B cell (primary cell): ENCODE measurements at regions not wholly inside any gene's neighbourhood (a gene's known extent, or its start where the extent isn't known, plus 50 kb on each side); places are given as distances from the start of the nearest gene placed in this dataset.

ENCODE experiments used
- ATAC-seq: fragments of 200-7000 bp; cut with Tn5 transposase; one replicate; pipeline ENCODE4 v1.10.0; 2021; ENCODE audit warnings: low read depth, mild to moderate bottlenecking, moderate number of reproducible peaks, moderate library complexity
- CTCF ChIA-PET: fragments of 350-600 bp; sonication (Branson Sonifier 250); formaldehyde crosslinking; loops from one replicate; lab custom pipeline; 2021; ENCODE audit warnings: antibody characterized with exemption, inconsistent platforms; lab: Charles Lee
- POLR2A ChIA-PET: fragments of 350-600 bp; sonication (Branson Sonifier 250); formaldehyde crosslinking; loops from one replicate; lab custom pipeline; 2021; ENCODE audit warnings: antibody characterized with exemption; lab: Charles Lee
- DNase-seq: peaks from one replicate; pipeline ENCODE4 v3.0.0; 2013
- H2AFZ ChIP-seq: 2 replicates; pipeline ENCODE4 v1.6.1; 2012; ENCODE audit warnings: mild to moderate bottlenecking, low read depth, low read length; ENCODE audit not compliant: insufficient read depth, poor library complexity, severe bottlenecking
- H3K27ac ChIP-seq, 2 donors: 1 replicate in 1 of 2; 2 replicates in 1 of 2; pipeline ENCODE4 v1.5.1; 2012 to 2013; ENCODE audit warnings: low read length in 2 of 2, mild to moderate bottlenecking in 2 of 2, moderate library complexity in 1 of 2
- H3K27me3 ChIP-seq, 4 experiments: fragments of 200-600 bp in 1 of 4; sonication (generic) in 1 of 4; replicated peaks in 1 of 4; 1 replicate in 2 of 4; 2 replicates in 2 of 4; pipeline versions ENCODE4 v1.6.1 to v1.7.0; 2013 to 2016; ENCODE audit warnings: low read length in 3 of 4, mild to moderate bottlenecking in 2 of 4, mixed read lengths in 1 of 4, moderate library complexity in 1 of 4; ENCODE audit not compliant: insufficient read depth in 4 of 4, control insufficient read depth in 3 of 4; ENCODE audit errors: control extremely low read depth in 1 of 4
- H3K36me3 ChIP-seq, 2 experiments: replicated peaks in 1 of 2; 1 replicate in 1 of 2; 2 replicates in 1 of 2; pipeline versions ENCODE4 v1.6.1 to v1.7.1; 2013; ENCODE audit warnings: low read length in 1 of 2; ENCODE audit not compliant: insufficient read depth in 2 of 2, control insufficient read depth in 1 of 2; ENCODE audit errors: control extremely low read depth in 1 of 2, extremely low read depth in 1 of 2
- H3K4me1 ChIP-seq, 2 donors: fragments of 200-600 bp in 1 of 2; sonication (generic) in 1 of 2; 1 replicate in 1 of 2; 2 replicates in 1 of 2; pipeline versions ENCODE4 v1.5.1 to v1.6.1; 2013 to 2017; ENCODE audit warnings: low read length in 2 of 2; ENCODE audit not compliant: control insufficient read depth in 2 of 2, insufficient read depth in 2 of 2
- H3K4me2 ChIP-seq: replicated peaks from 2 replicates; pipeline ENCODE3; 2012; ENCODE audit warnings: mild to moderate bottlenecking, low read depth, low read length; ENCODE audit not compliant: poor library complexity, severe bottlenecking
- H3K4me3 ChIP-seq, 5 experiments: fragments of 200-600 bp in 1 of 5; sonication (generic) in 1 of 5; 1 replicate in 3 of 5; 2 replicates in 2 of 5; pipeline versions ENCODE4 v1.5.1 to v1.7.0; 2011 to 2016; ENCODE audit warnings: low read length in 4 of 5, mild to moderate bottlenecking in 4 of 5, low read depth in 2 of 5, control low read depth in 1 of 5, moderate library complexity in 1 of 5; ENCODE audit not compliant: insufficient read depth in 1 of 5; ENCODE audit errors: control extremely low read depth in 1 of 5, extremely low read depth in 1 of 5
- H3K79me2 ChIP-seq: fragments of 200-600 bp; sonication (generic); one replicate; pipeline ENCODE4 v1.6.0; 2016; ENCODE audit warnings: low read length; ENCODE audit not compliant: control insufficient read depth, insufficient read depth
- H3K9ac ChIP-seq: fragments of 200-600 bp; sonication (generic); 2 replicates; pipeline ENCODE4 v1.6.1; 2017; ENCODE audit warnings: mild to moderate bottlenecking, low read length, moderate library complexity
- H3K9me3 ChIP-seq, 3 donors: one replicate each; pipeline versions ENCODE4 v1.6.1 to v1.7.1; 2013; ENCODE audit warnings: low read length in 2 of 3; ENCODE audit not compliant: control insufficient read depth in 2 of 3, insufficient read depth in 1 of 3; ENCODE audit errors: control extremely low read depth in 1 of 3
- H4K20me1 ChIP-seq: 2 replicates; pipeline ENCODE4 v1.6.0; 2012; ENCODE audit warnings: mild to moderate bottlenecking, low read length; ENCODE audit not compliant: insufficient read depth, control insufficient read depth, poor library complexity, severe bottlenecking
- H3K27ac Mint-ChIP-seq: one replicate; pipeline ENCODE4 v1.8.0; 2021; ENCODE audit warnings: mixed read lengths
- H3K27me3 Mint-ChIP-seq: one replicate; pipeline ENCODE4 v1.8.0; 2021; ENCODE audit warnings: mixed read lengths
- H3K4me1 Mint-ChIP-seq: one replicate; pipeline ENCODE4 v1.8.0; 2021; ENCODE audit warnings: mixed read lengths
- H3K4me3 Mint-ChIP-seq: one replicate; pipeline ENCODE4 v1.8.0; 2021; ENCODE audit warnings: mixed read lengths
- H3K9me3 Mint-ChIP-seq: one replicate; pipeline ENCODE4 v1.8.0; 2022; ENCODE audit warnings: mixed read lengths; ENCODE audit not compliant: insufficient read depth
- EZH2 ChIP-seq: IDR thresholded peaks from 2 replicates; pipeline ENCODE4 v1.6.1; 2012; ENCODE audit warnings: borderline replicate concordance, low read depth, mild to moderate bottlenecking, moderate library complexity, low read length; ENCODE audit not compliant: insufficient read depth, poor library complexity, severe bottlenecking
- WGBS: methylation state at CpG from one replicate; pipeline ENCODE4 v1.1.5; 2013; ENCODE audit warnings: missing lambda C conversion rate; ENCODE audit not compliant: insufficient coverage; 5-methylcytosine and 5-hydroxymethylcytosine counted together
- intact Hi-C: fragments of 100-400 bp; cut with micrococcal nuclease; formaldehyde crosslinking; loops from one replicate; pipeline ENCODE4 v1.10.0; 2022
- TF ChIP-seq, protein P1 (sequence below): fragments of 200-600 bp; IDR thresholded peaks from one replicate; pipeline ENCODE4 v1.8.0; 2022; ENCODE audit warnings: antibody characterized with exemption, mild to moderate bottlenecking

DNA sequence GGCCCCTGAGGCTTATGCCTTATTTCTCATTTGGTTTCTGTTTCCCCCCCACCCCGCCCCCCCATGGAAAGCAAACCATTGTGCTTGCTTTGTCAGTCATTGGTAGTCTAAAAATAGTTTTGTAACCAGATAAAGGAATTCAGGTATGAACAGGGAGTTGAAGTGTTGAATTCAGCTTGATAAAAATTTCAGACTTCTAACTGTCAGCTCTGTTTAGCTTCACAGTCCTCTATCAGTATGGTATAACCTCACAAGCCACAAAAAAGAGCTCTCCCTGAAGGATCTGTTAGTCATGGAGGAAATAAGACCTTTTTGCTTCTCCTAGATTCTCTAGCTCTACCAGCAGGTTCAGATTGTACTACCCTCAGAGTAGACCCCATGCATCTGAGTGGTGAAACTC is 378.1 kb downstream of the TMEM38B start:
- H3K4me3 ChIP-seq: no peak overlapping the region

GRCh38 chr9:106074006-106074405 is 379.7 kb downstream of the TMEM38B start:
- 80% methylated on average over 1 of the region's 1 CpG for WGBS
- TF ChIP-seq EZH2: no peak
- TF ChIP-seq, protein P1, sequence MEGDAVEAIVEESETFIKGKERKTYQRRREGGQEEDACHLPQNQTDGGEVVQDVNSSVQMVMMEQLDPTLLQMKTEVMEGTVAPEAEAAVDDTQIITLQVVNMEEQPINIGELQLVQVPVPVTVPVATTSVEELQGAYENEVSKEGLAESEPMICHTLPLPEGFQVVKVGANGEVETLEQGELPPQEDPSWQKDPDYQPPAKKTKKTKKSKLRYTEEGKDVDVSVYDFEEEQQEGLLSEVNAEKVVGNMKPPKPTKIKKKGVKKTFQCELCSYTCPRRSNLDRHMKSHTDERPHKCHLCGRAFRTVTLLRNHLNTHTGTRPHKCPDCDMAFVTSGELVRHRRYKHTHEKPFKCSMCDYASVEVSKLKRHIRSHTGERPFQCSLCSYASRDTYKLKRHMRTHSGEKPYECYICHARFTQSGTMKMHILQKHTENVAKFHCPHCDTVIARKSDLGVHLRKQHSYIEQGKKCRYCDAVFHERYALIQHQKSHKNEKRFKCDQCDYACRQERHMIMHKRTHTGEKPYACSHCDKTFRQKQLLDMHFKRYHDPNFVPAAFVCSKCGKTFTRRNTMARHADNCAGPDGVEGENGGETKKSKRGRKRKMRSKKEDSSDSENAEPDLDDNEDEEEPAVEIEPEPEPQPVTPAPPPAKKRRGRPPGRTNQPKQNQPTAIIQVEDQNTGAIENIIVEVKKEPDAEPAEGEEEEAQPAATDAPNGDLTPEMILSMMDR: no peak

More for the DNA sequence above, 378.1 kb downstream of the TMEM38B start:
- Histone ChIP-seq H3K79me2 (no peaks in the 10 kb centered on the region), H3K27ac (no peak overlapping the region), H3K9ac (no peak overlapping the region), H3K4me2 (no peak overlapping the region), H4K20me1 (no peaks in the 10 kb centered on the region), H3K4me1 (no peaks in the 10 kb centered on the region), H3K27me3 (no peaks in the 10 kb centered on the region), H3K9me3 (no peaks in the 10 kb centered on the region), H2AFZ (no peak overlapping the region), H3K36me3 (no peaks in the 10 kb centered on the region)
- no CpG with 5 or more reads among the region's 1 CpG for WGBS
- H3K4me3 Mint-ChIP-seq: no peak overlapping the region
- TF ChIP-seq, protein P1: no peak
- no peak for TF ChIP-seq EZH2
- H3K27me3 Mint-ChIP-seq: no peaks in the 10 kb centered on the region
- ChIA-PET POLR2A (no interaction called here), CTCF (no interaction called here)
- ATAC-seq (no peak), DNase-seq (no peak)
- no peaks in the 10 kb centered on the region for H3K4me1 Mint-ChIP-seq
- intact Hi-C loops: no loop called here
- H3K9me3 Mint-ChIP-seq: no peaks in the 10 kb centered on the region
- H3K27ac Mint-ChIP-seq: no peak overlapping the region

More at GRCh38 chr9:106074006-106074405, 379.7 kb downstream of the TMEM38B start:
- no peak overlapping the region for H2AFZ ChIP-seq
- H4K20me1 ChIP-seq: no peaks in the 10 kb centered on the region
- H3K27ac Mint-ChIP-seq: no peak overlapping the region
- no peak overlapping the region for H3K27ac ChIP-seq
- no peaks in the 10 kb centered on the region for H3K79me2 ChIP-seq
- no peaks in the 10 kb centered on the region for H3K9me3 ChIP-seq
- H3K4me1 Mint-ChIP-seq: no peaks in the 10 kb centered on the region
- H3K9me3 Mint-ChIP-seq: no peaks in the 10 kb centered on the region
- intact Hi-C loops: no loop called here
- ATAC-seq: no peak
- H3K4me2 ChIP-seq: no peak overlapping the region
- ChIA-PET POLR2A (no interaction called here), CTCF (no interaction called here)
- DNase-seq: no peak
- H3K4me3 Mint-ChIP-seq: no peak overlapping the region
- H3K27me3 Mint-ChIP-seq: no peaks in the 10 kb centered on the region
- H3K36me3 ChIP-seq: no peaks in the 10 kb centered on the region
- H3K4me1 ChIP-seq: no peaks in the 10 kb centered on the region
- H3K9ac ChIP-seq: no peak overlapping the region
- no peak overlapping the region for H3K4me3 ChIP-seq
- H3K27me3 ChIP-seq: no peaks in the 10 kb centered on the region
